GM19025 (cell line): ENCODE measurements at regions not wholly inside any gene's neighbourhood (a gene's known extent, or its start where the extent isn't known, plus 50 kb on each side); places are given as distances from the start of the nearest gene placed in this dataset.

ENCODE experiments used
- ATAC-seq: cut with Tn5 transposase; IDR thresholded peaks from one replicate; pipeline ENCODE4 v1.9.1; 2021; ENCODE audit warnings: mild to moderate bottlenecking, low read depth, moderate library complexity; ENCODE audit not compliant: unreplicated experiment

- no peak for ATAC-seq
Observed at GRCh38 chr10:54906940-54907339, 105.9 kb upstream of the PCDH15 start.

GRCh38 chr10:54905578-54906192, 104.7 kb upstream of the PCDH15 start:
- ATAC-seq, result no peak

GRCh38 chr10:54904833-54905232, 103.8 kb upstream of the PCDH15 start:
- ATAC-seq, result no peak

- no peak for ATAC-seq
Observed at GRCh38 chr10:54903745-54904144, 102.7 kb upstream of the PCDH15 start.

GRCh38 chr10:54900584-54900983, 99.6 kb upstream of the PCDH15 start:
- no peak for ATAC-seq

- no peak for ATAC-seq
Observed at GRCh38 chr10:54880996-54881395, 80.0 kb upstream of the PCDH15 start.

- ATAC-seq, result no peak
Observed at GRCh38 chr10:54869022-54869421, 68.0 kb upstream of the PCDH15 start.

- ATAC-seq, result no peak
Observed at GRCh38 chr10:54866666-54867065, 65.6 kb upstream of the PCDH15 start.

GRCh38 chr10:54854843-54855242, 53.8 kb upstream of the PCDH15 start:
- no peak for ATAC-seq

GRCh38 chr10:54854389-54854788, 53.4 kb upstream of the PCDH15 start:
- no peak for ATAC-seq

GRCh38 chr10:54853883-54854282, 52.9 kb upstream of the PCDH15 start:
- ATAC-seq, result no peak
